ENCODE measurements at regions not wholly inside any gene's neighbourhood (a gene's known extent, or its start where the extent isn't known, plus 50 kb on each side); places are given as distances from the start of the nearest gene placed in this dataset.

- no peak for DNase-seq (ENCODE audit: low read depth)
- no peak overlapping the region for H3K4me3 ChIP-seq (ENCODE audit: low read depth, low read length)
- TF ChIP-seq CTCF (IDR thresholded peaks at IDR 0.05; ENCODE audit: insufficient read depth, low read depth, low read length): no peak
These were observed 269.4 kb upstream of the ELAC2 start for GRCh38 chr17:13287226-13287625.

- no peak for DNase-seq (ENCODE audit: low read depth)
- H3K4me3 ChIP-seq (ENCODE audit: low read depth, low read length): no peak overlapping the region
- TF ChIP-seq CTCF (IDR thresholded peaks at IDR 0.05; ENCODE audit: insufficient read depth, low read depth, low read length): no peak
These were observed 265.8 kb upstream of the ELAC2 start for GRCh38 chr17:13283606-13284005.

GRCh38 chr17:13281626-13282025, 263.8 kb upstream of the ELAC2 start:
- no peak for DNase-seq (ENCODE audit: low read depth)
- no peak overlapping the region for H3K4me3 ChIP-seq (ENCODE audit: low read depth, low read length)
- no peak for TF ChIP-seq CTCF (IDR thresholded peaks at IDR 0.05; ENCODE audit: insufficient read depth, low read depth, low read length)

GRCh38 chr17:13273806-13274205, 256.0 kb upstream of the ELAC2 start:
- no peak for DNase-seq (ENCODE audit: low read depth)
- no peak overlapping the region for H3K4me3 ChIP-seq (ENCODE audit: low read depth, low read length)

GRCh38 chr17:13272296-13272695, 254.5 kb upstream of the ELAC2 start:
- no peak for TF ChIP-seq CTCF (IDR thresholded peaks at IDR 0.05; ENCODE audit: insufficient read depth, low read depth, low read length)
- H3K4me3 ChIP-seq (ENCODE audit: low read depth, low read length): no peak overlapping the region
- no peak for DNase-seq (ENCODE audit: low read depth)

More at GRCh38 chr17:13273806-13274205, 256.0 kb upstream of the ELAC2 start:
- no peak for TF ChIP-seq CTCF (IDR thresholded peaks at IDR 0.05; ENCODE audit: insufficient read depth, low read depth, low read length)

- no peak for TF ChIP-seq CTCF (IDR thresholded peaks at IDR 0.05; ENCODE audit: insufficient read depth, low read depth, low read length)
- DNase-seq (ENCODE audit: low read depth): no peak
- no peak overlapping the region for H3K4me3 ChIP-seq (ENCODE audit: low read depth, low read length)
These were observed 251.2 kb upstream of the ELAC2 start for GRCh38 chr17:13268791-13269595.

GRCh38 chr17:13266606-13267005, 248.8 kb upstream of the ELAC2 start:
- no peak overlapping the region for H3K4me3 ChIP-seq (ENCODE audit: low read depth, low read length)
- DNase-seq (ENCODE audit: low read depth): peak; percentile 9
- no peak for TF ChIP-seq CTCF (IDR thresholded peaks at IDR 0.05; ENCODE audit: insufficient read depth, low read depth, low read length)
